ENCODE measurements at regions not wholly inside any gene's neighbourhood (a gene's known extent, or its start where the extent isn't known, plus 50 kb on each side); places are given as distances from the start of the nearest gene placed in this dataset.
"Not testable (repeated sequence)": the region's sequence is repeated elsewhere in the genome, so short reads cannot be mapped to it uniquely, and the experiment has no call there.

- no peak for DNase-seq (ENCODE audit: low read depth)
- TF ChIP-seq CTCF (IDR thresholded peaks at IDR 0.05; ENCODE audit: low read length, missing control alignments): no peak
- no peak overlapping the region for H3K4me3 ChIP-seq (replicated peaks; ENCODE audit: low read depth, low read length)
Observed at GRCh38 chr2:64249426-64249825, 105.2 kb upstream of the PELI1 start.

- H3K4me3 ChIP-seq (replicated peaks; ENCODE audit: low read depth, low read length): no peak overlapping the region
- DNase-seq (ENCODE audit: low read depth): no peak
- TF ChIP-seq CTCF (IDR thresholded peaks at IDR 0.05; ENCODE audit: low read length, missing control alignments): no peak
Observed at GRCh38 chr2:64250063-64250462, 105.8 kb upstream of the PELI1 start.

GRCh38 chr2:64250751-64251423, 106.7 kb upstream of the PELI1 start:
- H3K4me3 ChIP-seq (replicated peaks; ENCODE audit: low read depth, low read length): no peak overlapping the region
- DNase-seq (ENCODE audit: low read depth): no peak

GRCh38 chr2:64251497-64252250, 107.5 kb upstream of the PELI1 start:
- TF ChIP-seq CTCF (IDR thresholded peaks at IDR 0.05; ENCODE audit: low read length, missing control alignments): no peak
- DNase-seq (ENCODE audit: low read depth): no peak
- no peak overlapping the region for H3K4me3 ChIP-seq (replicated peaks; ENCODE audit: low read depth, low read length)

More at GRCh38 chr2:64250751-64251423, 106.7 kb upstream of the PELI1 start:
- TF ChIP-seq CTCF (IDR thresholded peaks at IDR 0.05; ENCODE audit: low read length, missing control alignments): no peak

GRCh38 chr2:64252251-64252978, 108.2 kb upstream of the PELI1 start:
- not testable (repeated sequence) for H3K4me3 ChIP-seq (replicated peaks; ENCODE audit: low read depth, low read length)

GRCh38 chr2:64253421-64253820, 109.2 kb upstream of the PELI1 start:
- not testable (repeated sequence) for DNase-seq (ENCODE audit: low read depth); H3K4me3 ChIP-seq (replicated peaks; ENCODE audit: low read depth, low read length)

More at GRCh38 chr2:64252251-64252978, 108.2 kb upstream of the PELI1 start:
- not testable (repeated sequence) for DNase-seq (ENCODE audit: low read depth)

GRCh38 chr2:64258566-64258965, 114.3 kb upstream of the PELI1 start:
- no peak for TF ChIP-seq CTCF (IDR thresholded peaks at IDR 0.05; ENCODE audit: low read length, missing control alignments)
- DNase-seq (ENCODE audit: low read depth): no peak
- H3K4me3 ChIP-seq (replicated peaks; ENCODE audit: low read depth, low read length): no peak overlapping the region

Measured in fibroblast of pulmonary artery (primary cell).